GM23338 (cell line): ENCODE measurements at regions not wholly inside any gene's neighbourhood (a gene's known extent, or its start where the extent isn't known, plus 50 kb on each side); places are given as distances from the start of the nearest gene placed in this dataset.

Source experiments
- ATAC-seq: fragments of 200-7000 bp; cut with Tn5 transposase; 3 replicates; pipeline ENCODE4 v1.9.1; 2020
- DNase-seq: peaks from one replicate; pipeline ENCODE4 v3.0.0-alpha.2; 2015; ENCODE audit warnings: low spot score
- H2AFZ ChIP-seq: fragments of 200-600 bp; sonication (generic); 2 replicates; pipeline ENCODE4 v1.8.0; 2016; ENCODE audit warnings: antibody characterized with exemption, mild to moderate bottlenecking, moderate library complexity
- H3F3A ChIP-seq: fragments of 200-600 bp; sonication (generic); replicated peaks from 2 replicates; pipeline ENCODE4 v1.8.0; 2017; ENCODE audit warnings: antibody characterized with exemption, mixed run types, low read depth
- H3K27ac ChIP-seq: fragments of 200-600 bp; sonication (generic); 2 replicates; pipeline ENCODE4 v1.6.1; 2016; ENCODE audit warnings: low read depth
- H3K27me3 ChIP-seq: fragments of 200-600 bp; sonication (generic); 2 replicates; pipeline ENCODE4 v1.8.0; 2016; ENCODE audit warnings: mild to moderate bottlenecking, mixed run types, moderate library complexity; ENCODE audit not compliant: insufficient read depth
- H3K36me3 ChIP-seq: fragments of 200-600 bp; sonication (generic); 2 replicates; pipeline ENCODE4 v1.8.0; 2016; ENCODE audit warnings: mild to moderate bottlenecking; ENCODE audit not compliant: insufficient read depth
- H3K4me1 ChIP-seq: fragments of 200-600 bp; sonication (generic); 2 replicates; pipeline ENCODE4 v1.8.0; 2016; ENCODE audit warnings: mild to moderate bottlenecking, moderate library complexity; ENCODE audit not compliant: insufficient read depth
- H3K4me2 ChIP-seq: fragments of 200-600 bp; sonication (generic); 2 replicates; pipeline ENCODE4 v1.7.1; 2017; ENCODE audit warnings: mixed run types
- H3K4me3 ChIP-seq: fragments of 200-600 bp; sonication (generic); 2 replicates; pipeline ENCODE4 v1.6.1; 2016; ENCODE audit warnings: mixed run types
- H3K79me2 ChIP-seq: fragments of 200-600 bp; sonication (generic); replicated peaks from 2 replicates; pipeline ENCODE4 v1.8.0; 2017; ENCODE audit warnings: mild to moderate bottlenecking; ENCODE audit not compliant: insufficient read depth
- H3K9me2 ChIP-seq: fragments of 200-600 bp; sonication (generic); 2 replicates; pipeline ENCODE4 v1.8.0; 2017; ENCODE audit not compliant: insufficient read depth
- H4K20me1 ChIP-seq: fragments of 200-600 bp; sonication (generic); replicated peaks from 2 replicates; pipeline ENCODE4 v1.8.0; 2017; ENCODE audit warnings: mild to moderate bottlenecking; ENCODE audit not compliant: insufficient read depth
- H3K27ac Mint-ChIP-seq: 2 replicates; pipeline ENCODE4 v1.8.0; 2020; ENCODE audit warnings: inconsistent platforms, mild to moderate bottlenecking, moderate library complexity, mixed read lengths
- H3K27me3 Mint-ChIP-seq: 3 replicates; pipeline ENCODE4 v1.8.0; 2022; ENCODE audit warnings: low read depth, mild to moderate bottlenecking, moderate library complexity, mixed read lengths, inconsistent platforms; ENCODE audit not compliant: insufficient read depth, poor library complexity
- H3K36me3 Mint-ChIP-seq: 3 replicates; pipeline ENCODE4 v1.8.0; 2021; ENCODE audit warnings: low read depth, mild to moderate bottlenecking, inconsistent platforms, moderate library complexity, mixed read lengths
- H3K4me1 Mint-ChIP-seq: 3 replicates; pipeline ENCODE4 v1.8.0; 2020; ENCODE audit warnings: mild to moderate bottlenecking, inconsistent platforms, mixed read lengths
- H3K4me3 Mint-ChIP-seq: 3 replicates; pipeline ENCODE4 v1.8.0; 2021; ENCODE audit warnings: moderate library complexity, mild to moderate bottlenecking, inconsistent platforms, mixed read lengths
- H3K9me3 Mint-ChIP-seq: 3 replicates; pipeline ENCODE4 v1.8.0; 2020; ENCODE audit warnings: moderate library complexity, mild to moderate bottlenecking, inconsistent platforms, mixed read lengths
- CREB1 ChIP-seq: fragments of 250-450 bp; sonication (Bioruptor Pico); IDR thresholded peaks from 2 replicates; pipeline ENCODE4 v1.5.0; 2020; ENCODE audit warnings: low read depth, mild to moderate bottlenecking, moderate library complexity
- CTCF ChIP-seq, 2 experiments: fragments of 200-600 bp in 1 of 2; sonication (generic) in 1 of 2; conservative IDR thresholded peaks; 2 replicates each; pipeline versions ENCODE4 v1.5.1 to v1.6.1; 2016 to 2017; ENCODE audit warnings: antibody characterized with exemption in 2 of 2, low read depth in 2 of 2, mild to moderate bottlenecking in 2 of 2, moderate library complexity in 1 of 2
- ETS1 ChIP-seq: IDR thresholded peaks from 2 replicates; pipeline ENCODE4 v1.6.1; 2016; ENCODE audit warnings: antibody characterized with exemption
- EZH2phosphoT487 ChIP-seq: fragments of 200-600 bp; sonication (generic); IDR thresholded peaks from one replicate; pipeline ENCODE4 v1.8.1; 2018; ENCODE audit warnings: antibody characterized with exemption; ENCODE audit not compliant: unreplicated experiment
- JUNB ChIP-seq: IDR thresholded peaks from one replicate; pipeline ENCODE4 v1.6.1; 2016; ENCODE audit warnings: antibody characterized with exemption; ENCODE audit not compliant: unreplicated experiment
- NANOG ChIP-seq: IDR thresholded peaks from 2 replicates; pipeline ENCODE4 v1.6.1; 2016; ENCODE audit warnings: antibody characterized with exemption, borderline replicate concordance
- POLR2AphosphoS5 ChIP-seq: IDR thresholded peaks from 2 replicates; pipeline ENCODE4 v1.6.1; 2016; ENCODE audit warnings: antibody characterized with exemption, low read depth
- STAT1 ChIP-seq: IDR thresholded peaks from one replicate; pipeline ENCODE4 v1.6.1; 2016; ENCODE audit warnings: antibody characterized with exemption; ENCODE audit not compliant: unreplicated experiment
- ZNF114 ChIP-seq: fragments of 250-450 bp; sonication (Bioruptor Pico); IDR thresholded peaks from 2 replicates; pipeline ENCODE4 v1.5.0; 2020; ENCODE audit warnings: mild to moderate bottlenecking, moderate library complexity
- ZNF331 ChIP-seq: fragments of 250-450 bp; sonication (Bioruptor Pico); IDR thresholded peaks from 2 replicates; pipeline ENCODE4 v1.5.0; 2020; ENCODE audit warnings: low read depth, mild to moderate bottlenecking, moderate library complexity
- ZNF462 ChIP-seq: fragments of 250-450 bp; sonication (Bioruptor Pico); IDR thresholded peaks from 2 replicates; pipeline ENCODE4 v1.5.0; 2020; ENCODE audit warnings: mild to moderate bottlenecking, moderate library complexity

GRCh38 chr14:98791661-98792060, 480.3 kb downstream of the BCL11B start:
- H4K20me1 ChIP-seq: no peaks in the 10 kb centered on the region
- peaks cover 7% of the 10 kb centered on the region for H3K36me3 Mint-ChIP-seq
- no peaks in the 10 kb centered on the region for H3K79me2 ChIP-seq
- ATAC-seq (no peak), DNase-seq (no peak)
- H3K9me2 ChIP-seq: peaks cover 17% of the 10 kb centered on the region; the same call in 1 of the 2 replicates
- H3K4me1 Mint-ChIP-seq: no peaks in the 10 kb centered on the region; the same call in 2 of the 3 replicates
- H3K4me3 Mint-ChIP-seq: no peak overlapping the region
- H3K4me3 ChIP-seq: no peak overlapping the region
- H3K27ac ChIP-seq: no peak overlapping the region
- H3K36me3 ChIP-seq: no peaks in the 10 kb centered on the region
- H3K27me3 Mint-ChIP-seq: peaks cover 2% of the 10 kb centered on the region
- no peak for TF ChIP-seq ETS1
- TF ChIP-seq STAT1: no peak
- TF ChIP-seq ZNF114 (CRISPR knock-in tag): no peak
- no peaks in the 10 kb centered on the region for H3F3A ChIP-seq
- H3K4me2 ChIP-seq: no peak overlapping the region
- peaks cover 21% of the 10 kb centered on the region for H3K9me3 Mint-ChIP-seq
- H3K27ac Mint-ChIP-seq: no peak overlapping the region
- H3K4me1 ChIP-seq: no peaks in the 10 kb centered on the region
- no peak overlapping the region for H2AFZ ChIP-seq
- H3K27me3 ChIP-seq: no peaks in the 10 kb centered on the region

GRCh38 chr14:98792171-98792570, 479.8 kb downstream of the BCL11B start:
- H3K4me3 ChIP-seq: no peak overlapping the region
- H3K27ac ChIP-seq: no peak overlapping the region
- Mint-ChIP-seq H3K4me3 (no peak overlapping the region), H3K9me3 (peaks cover 21% of the 10 kb centered on the region), H3K4me1 (no peaks in the 10 kb centered on the region; the same call in 2 of the 3 replicates), H3K27me3 (peaks cover 2% of the 10 kb centered on the region), H3K36me3 (peaks cover 7% of the 10 kb centered on the region), H3K27ac (no peak overlapping the region)
- H3K27me3 ChIP-seq: no peaks in the 10 kb centered on the region
- H3K4me1 ChIP-seq: no peaks in the 10 kb centered on the region
- peaks cover 17% of the 10 kb centered on the region; the same call in 1 of the 2 replicates for H3K9me2 ChIP-seq
- no peak for ATAC-seq
- H3F3A ChIP-seq: no peaks in the 10 kb centered on the region
- TF ChIP-seq CREB1 (CRISPR knock-in tag) (no peak), ZNF331 (CRISPR knock-in tag) (no peak), NANOG (no peak), ZNF462 (CRISPR knock-in tag) (no peak), JUNB (no peak), POLR2AphosphoS5 (no peak), CTCF (conservative IDR thresholded peaks at IDR 0.05; ENCODE audit: low read depth in 2 of 2) (no peak), ETS1 (no peak), STAT1 (no peak), EZH2phosphoT487 (no peak)
- no peaks in the 10 kb centered on the region for H3K79me2 ChIP-seq
- no peak overlapping the region for H2AFZ ChIP-seq
- no peak for DNase-seq
- no peaks in the 10 kb centered on the region for H4K20me1 ChIP-seq
- no peaks in the 10 kb centered on the region for H3K36me3 ChIP-seq
- H3K4me2 ChIP-seq: no peak overlapping the region
